Pancreas (tissue), 10 donors: ENCODE measurements at regions not wholly inside any gene's neighbourhood (a gene's known extent, or its start where the extent isn't known, plus 50 kb on each side); places are given as distances from the start of the nearest gene placed in this dataset.
"Not testable (repeated sequence)": the region's sequence is repeated elsewhere in the genome, so short reads cannot be mapped to it uniquely, and the experiment has no call there.

Source experiments
- ATAC-seq, 4 donors: fragments of 200-7000 bp; cut with Tn5 transposase; one replicate each; pipeline versions ENCODE4 v1.8.0 to v1.9.1; 2020; ENCODE audit warnings: mild to moderate bottlenecking in 4 of 4, moderate library complexity in 4 of 4
- DNase-seq, 6 donors: peaks; one replicate each; pipeline ENCODE4 v3.0.0-alpha.2; 2020
- FAIRE-seq: peaks from 2 replicates; lab custom pipeline; 2012; peaks lifted over from hg19 to GRCh38; lab: Jason Lieb, UNC
- H3K27ac ChIP-seq, 4 donors: fragments of 200-600 bp; sonication (generic); 1 replicate in 3 of 4; 2 replicates in 1 of 4; pipeline versions ENCODE4 v1.5.0 to v1.8.0; 2020
- H3K27me3 ChIP-seq, 4 donors: fragments of 200-600 bp; one replicate each; pipeline ENCODE4 v1.8.0; 2021
- H3K36me3 ChIP-seq, 3 donors: fragments of 200-600 bp; sonication (generic) in 1 of 3; one replicate each; pipeline versions ENCODE4 v1.5.0 to v1.8.0; 2020 to 2021
- H3K4me1 ChIP-seq, 3 donors: fragments of 200-600 bp; one replicate each; pipeline ENCODE4 v1.8.0; 2021
- H3K4me3 ChIP-seq, 4 donors: fragments of 200-600 bp; sonication (generic) in 2 of 4; one replicate each; pipeline versions ENCODE4 v1.5.0 to v1.8.0; 2020 to 2021
- H3K9me3 ChIP-seq, 4 donors: fragments of 200-600 bp; one replicate each; pipeline ENCODE4 v1.8.0; 2021
- CTCF ChIP-seq, 4 donors: fragments of 200-600 bp; sonication (generic) in 3 of 4; IDR thresholded peaks; one replicate each; pipeline versions ENCODE4 v1.5.0 to v1.8.0; 2021; ENCODE audit warnings: antibody characterized with exemption in 4 of 4
- WGBS, 2 donors: extraction: QIAGEN DNeasy Blood & Tissue Kit; methylation state at CpG; one replicate each; pipeline ENCODE4 v1.1.7; 2013; 5-methylcytosine and 5-hydroxymethylcytosine counted together
- intact Hi-C, 3 donors: fragments of 100-400 bp; cut with DNase I; formaldehyde crosslinking; loops; one replicate each; pipeline versions ENCODE4 v1.11.1 to v1.14.2; 2022
- donor health status: healthy with polysubstance abuse.
- donor health status: DM: no; HTN: no; CAD: no; lungs with moderate emphysema.
- donor health status: DM: no; HTN: no; CAD: no.
- donor health status: control.
- donor health status: control.
- donor health status: Bipolar disorder and iron deficiency.
- donor health status: DM: yes; HTN: yes; CAD: no.
- donor health status: DM: no; HTN: no; CAD: no.
- donor health status: DM: no; HTN: no; CAD: no.
- donor health status: DM: yes; HTN: yes; CAD: no.

DNA sequence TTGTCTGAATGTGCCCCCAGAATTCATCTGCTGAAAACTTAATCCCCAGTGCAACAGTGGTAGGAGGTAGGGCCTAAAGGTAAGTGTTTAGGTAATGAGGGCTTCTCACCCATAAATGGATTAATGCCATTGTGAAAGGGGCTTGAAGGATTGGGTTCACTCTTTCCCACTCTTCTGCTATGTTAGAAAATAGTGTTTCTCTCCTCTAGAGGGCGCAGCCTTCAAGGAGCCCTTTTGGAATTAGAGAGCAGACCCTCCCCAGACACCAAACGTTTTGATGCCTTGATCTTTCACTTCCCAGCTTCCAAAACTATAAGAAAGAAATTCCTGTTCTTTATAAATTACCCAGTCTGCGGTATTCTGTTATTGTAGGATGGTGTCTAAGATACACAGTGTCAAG, 706.4 kb downstream of the SMARCA1 start:
- Histone ChIP-seq H3K27me3 (no peaks in the 10 kb centered on the region), H3K9me3 (no peaks in the 10 kb centered on the region), H3K4me1 (no peaks in the 10 kb centered on the region), H3K36me3 (no peaks in the 10 kb centered on the region), H3K4me3 (no peak overlapping the region), H3K27ac (no peak overlapping the region)
- intact Hi-C loops, result no loop called here
- peak in 2 of 4 donors; percentile 16 to 29 for TF ChIP-seq CTCF (IDR thresholded peaks at IDR 0.05)
- ATAC-seq, result no peak
- 17 to 34% methylated on average over 3 of the region's 3 CpGs for WGBS, 2 donors
- no peak for FAIRE-seq
- DNase-seq, result no peak

DNA sequence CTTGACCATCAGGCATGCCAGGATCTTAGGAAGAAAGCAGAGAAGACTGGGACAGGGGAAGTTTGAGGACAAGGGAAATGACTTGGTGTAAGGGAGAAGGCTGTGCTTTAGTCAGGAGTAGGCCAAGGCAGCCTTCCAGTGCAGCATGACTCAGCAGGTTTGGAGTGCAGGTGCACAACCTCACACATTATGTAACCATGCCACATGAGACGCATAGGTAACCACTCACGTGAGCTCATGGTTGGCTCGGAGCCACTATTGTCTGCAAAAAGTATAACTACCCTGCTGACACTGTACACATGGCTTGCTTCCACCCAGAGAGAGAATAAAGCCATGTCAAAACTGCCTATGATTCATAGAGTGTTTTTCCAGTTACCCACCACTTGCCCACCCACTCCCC, 715.9 kb downstream of the SMARCA1 start:
- Histone ChIP-seq H3K27me3 (no peaks in the 10 kb centered on the region), H3K27ac (no peak overlapping the region), H3K4me3 (no peak overlapping the region), H3K4me1 (no peaks in the 10 kb centered on the region), H3K36me3 (no peaks in the 10 kb centered on the region), H3K9me3 (no peaks in the 10 kb centered on the region)
- DNase-seq (peak in 5 of 6 donors; percentile 24 to 81 (median 35)), FAIRE-seq (no peak), ATAC-seq (peak in 2 of 4 donors; percentile 34 to 66)
- intact Hi-C loops, result no loop called here
- 35 to 55% methylated on average over 3 of the region's 3 CpGs for WGBS, 2 donors
- no peak for TF ChIP-seq CTCF (IDR thresholded peaks at IDR 0.05)

GRCh38 chrX:128805236-128805635, 718.1 kb downstream of the SMARCA1 start:
- Histone ChIP-seq H3K9me3 (no peaks in the 10 kb centered on the region), H3K27ac (no peak overlapping the region), H3K4me1 (no peaks in the 10 kb centered on the region), H3K4me3 (no peak overlapping the region), H3K27me3 (no peaks in the 10 kb centered on the region), H3K36me3 (no peaks in the 10 kb centered on the region)
- peak in 1 of 6 donors; percentile 9 for DNase-seq
- ATAC-seq, result peak; percentile 43 to 83 (median 79)
- 13 to 24% methylated on average over 2 of the region's 2 CpGs for WGBS, 2 donors
- no peak for FAIRE-seq
- intact Hi-C loops, result no loop called here
- TF ChIP-seq CTCF (IDR thresholded peaks at IDR 0.05), result no peak

DNA sequence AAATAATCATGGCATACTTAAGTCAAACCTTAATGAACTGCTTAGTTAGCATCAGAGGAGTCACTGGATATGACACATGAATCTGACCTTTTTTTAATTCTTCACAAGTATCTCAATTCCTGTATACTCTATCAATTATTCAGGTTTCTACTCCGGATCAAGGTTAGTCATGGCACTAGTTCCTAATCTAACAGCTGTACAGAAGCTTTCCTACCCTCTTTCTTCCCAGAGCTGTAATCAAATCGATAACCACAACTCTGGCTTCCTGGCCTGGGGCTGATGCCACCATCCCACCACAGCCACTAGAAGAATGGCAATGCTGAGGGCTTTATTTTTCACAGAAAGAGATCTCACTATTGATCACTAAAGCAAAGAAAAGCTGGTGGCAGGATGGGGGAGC, 718.5 kb downstream of the SMARCA1 start:
- Histone ChIP-seq H3K27ac (no peak overlapping the region), H3K4me1 (no peaks in the 10 kb centered on the region), H3K36me3 (no peaks in the 10 kb centered on the region), H3K27me3 (no peaks in the 10 kb centered on the region), H3K4me3 (no peak overlapping the region), H3K9me3 (no peaks in the 10 kb centered on the region)
- FAIRE-seq (no peak), ATAC-seq (peak; percentile 46 to 64 (median 54)), DNase-seq (no peak)
- no peak for TF ChIP-seq CTCF (IDR thresholded peaks at IDR 0.05)
- intact Hi-C loops, result no loop called here
- 15 to 25% methylated on average over 2 of the region's 2 CpGs for WGBS, 2 donors

DNA sequence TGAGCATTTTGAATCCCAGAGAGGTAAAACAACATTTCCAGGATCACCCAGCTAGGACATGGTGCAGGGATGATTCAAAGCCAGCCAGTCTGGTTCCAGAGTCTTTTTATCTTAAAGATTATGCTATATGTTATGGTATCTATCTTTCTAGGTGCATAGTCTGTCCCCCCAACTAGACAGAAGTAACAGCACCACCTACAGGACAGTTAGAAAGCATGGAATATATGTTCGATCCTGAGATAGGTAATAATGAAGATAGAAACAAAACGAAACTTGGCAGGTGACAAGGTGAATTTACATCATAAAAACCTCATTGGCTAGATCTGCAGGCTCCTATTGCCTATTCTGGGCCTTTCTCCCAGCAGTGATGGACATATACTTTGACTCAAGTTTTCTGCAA, 723.2 kb downstream of the SMARCA1 start:
- intact Hi-C loops, result no loop called here
- FAIRE-seq, result no peak

GRCh38 chrX:128783139-128783538, 730.9 kb upstream of the ACTRT1 start:
- intact Hi-C loops, H3K9me3 ChIP-seq, H3K4me1 ChIP-seq, ATAC-seq, H3K27me3 ChIP-seq, H3K36me3 ChIP-seq, FAIRE-seq, DNase-seq, H3K4me3 ChIP-seq, H3K27ac ChIP-seq: not testable (repeated sequence)
- 34 to 37% methylated on average over 5 of the region's 6 CpGs for WGBS, 2 donors

More for the DNA sequence above, 723.2 kb downstream of the SMARCA1 start:
- DNase-seq, result no peak
- no peaks in the 10 kb centered on the region for H3K36me3 ChIP-seq
- no peak for TF ChIP-seq CTCF (IDR thresholded peaks at IDR 0.05)
- ATAC-seq, result no peak
- WGBS, 2 donors, result 20 to 33% methylated on average over 2 of the region's 2 CpGs
- H3K4me1 ChIP-seq, result no peaks in the 10 kb centered on the region
- H3K4me3 ChIP-seq, result no peak overlapping the region
- H3K9me3 ChIP-seq, result no peaks in the 10 kb centered on the region
- H3K27me3 ChIP-seq, result no peaks in the 10 kb centered on the region
- no peak overlapping the region for H3K27ac ChIP-seq
